Small intestine (tissue), 7 donors: ENCODE measurements at regions not wholly inside any gene's neighbourhood (a gene's known extent, or its start where the extent isn't known, plus 50 kb on each side); places are given as distances from the start of the nearest gene placed in this dataset.

Experiments
- DNase-seq, 2 donors: peaks; one replicate each; pipeline versions ENCODE4 v3.0.0 to v3.0.0-alpha.2; 2013
- FAIRE-seq: peaks from 2 replicates; lab custom pipeline; 2012; peaks lifted over from hg19 to GRCh38; lab: Jason Lieb, UNC
- H3K27ac ChIP-seq, 3 donors: one replicate each; pipeline ENCODE4 v1.5.1; 2013; ENCODE audit warnings: low read length in 2 of 3, mild to moderate bottlenecking in 2 of 3, control low read depth in 1 of 3, inconsistent platforms in 1 of 3, low read depth in 1 of 3, moderate library complexity in 1 of 3
- H3K27me3 ChIP-seq, 3 donors: one replicate each; pipeline ENCODE4 v1.6.1; 2013; ENCODE audit warnings: low read length in 3 of 3, inconsistent platforms in 1 of 3; ENCODE audit not compliant: control insufficient read depth in 3 of 3, insufficient read depth in 3 of 3
- H3K36me3 ChIP-seq, 3 donors: one replicate each; pipeline ENCODE4 v1.6.1; 2013; ENCODE audit warnings: low read length in 3 of 3, inconsistent platforms in 1 of 3, low read depth in 1 of 3, mild to moderate bottlenecking in 1 of 3, moderate library complexity in 1 of 3; ENCODE audit not compliant: control insufficient read depth in 3 of 3, insufficient read depth in 2 of 3
- H3K4me1 ChIP-seq, 3 donors: one replicate each; pipeline ENCODE4 v1.6.1; 2013; ENCODE audit warnings: low read length in 2 of 3, inconsistent platforms in 1 of 3, low read depth in 1 of 3, mild to moderate bottlenecking in 1 of 3, moderate library complexity in 1 of 3; ENCODE audit not compliant: control insufficient read depth in 3 of 3, insufficient read depth in 2 of 3
- H3K4me3 ChIP-seq, 3 donors: one replicate each; pipeline ENCODE4 v1.5.1; 2013; ENCODE audit warnings: low read length in 3 of 3, control low read depth in 1 of 3, inconsistent platforms in 1 of 3, low read depth in 1 of 3, mild to moderate bottlenecking in 1 of 3, moderate library complexity in 1 of 3
- H3K9me3 ChIP-seq, 2 donors: one replicate each; pipeline ENCODE4 v1.6.1; 2013; ENCODE audit warnings: low read depth in 1 of 2, low read length in 1 of 2; ENCODE audit not compliant: control insufficient read depth in 2 of 2, insufficient read depth in 1 of 2
- WGBS, 3 donors: extraction: QIAGEN DNeasy Blood & Tissue Kit; methylation state at CpG; one replicate each; pipeline ENCODE4 v1.1.7; 2013; 5-methylcytosine and 5-hydroxymethylcytosine counted together
- donor health status: healthy with polysubstance abuse.
- donor health status: control.
- donor health status: control.
- donor health status: Bipolar disorder and iron deficiency.
- donor health status: healthy.

GRCh38 chr10:4775808-4776207 is 50.2 kb upstream of the AKR1E2 start:
- DNase-seq (no peak), FAIRE-seq (no peak)
- Histone ChIP-seq H3K4me3 (no peak overlapping the region), H3K4me1 (no peaks in the 10 kb centered on the region), H3K27ac (no peak overlapping the region), H3K9me3 (no peaks in the 10 kb centered on the region), H3K36me3 (no peaks in the 10 kb centered on the region), H3K27me3 (peaks cover 0 to 3% (median 0%) of the 10 kb centered on the region in 3 donors)
- 81 to 86% (median 85%) methylated on average over 2 of the region's 2 CpGs for WGBS, 3 donors

GRCh38 chr10:4772202-4772570 is 53.8 kb upstream of the AKR1E2 start:
- H3K4me1 ChIP-seq: no peaks in the 10 kb centered on the region
- WGBS, 3 donors: 76 to 86% (median 83%) methylated on average over 2 of the region's 2 CpGs
- H3K27me3 ChIP-seq: peaks cover 0 to 3% (median 0%) of the 10 kb centered on the region in 3 donors
- DNase-seq (no peak), FAIRE-seq (no peak)
- H3K4me3 ChIP-seq: no peak overlapping the region
- no peaks in the 10 kb centered on the region for H3K9me3 ChIP-seq
- H3K27ac ChIP-seq: no peak overlapping the region
- no peaks in the 10 kb centered on the region for H3K36me3 ChIP-seq

- DNase-seq (no peak), FAIRE-seq (no peak)
- H3K27ac ChIP-seq: no peak overlapping the region
- H3K27me3 ChIP-seq: peaks cover 0 to 3% (median 0%) of the 10 kb centered on the region in 3 donors
- H3K9me3 ChIP-seq: no peaks in the 10 kb centered on the region
- H3K4me1 ChIP-seq: no peaks in the 10 kb centered on the region
- WGBS, 3 donors: 80 to 84% (median 80%) methylated on average over 5 of the region's 5 CpGs
- no peak overlapping the region for H3K4me3 ChIP-seq
- no peaks in the 10 kb centered on the region for H3K36me3 ChIP-seq
Observed at GRCh38 chr10:4771554-4772201, 54.3 kb upstream of the AKR1E2 start.

GRCh38 chr10:4770801-4771553 is 55.0 kb upstream of the AKR1E2 start:
- DNase-seq: peak; percentile 23 to 44
- 10 to 18% (median 14%) methylated on average over 3 of the region's 3 CpGs for WGBS, 3 donors
- no peaks in the 10 kb centered on the region for H3K9me3 ChIP-seq
- FAIRE-seq: peak; percentile 33
- no peak overlapping the region for H3K4me3 ChIP-seq
- no peaks in the 10 kb centered on the region for H3K4me1 ChIP-seq
- H3K27me3 ChIP-seq: peaks cover 0 to 3% (median 0%) of the 10 kb centered on the region in 3 donors
- peak overlapping the region in 1 of 3 donors; percentile 33 for H3K27ac ChIP-seq
- H3K36me3 ChIP-seq: no peaks in the 10 kb centered on the region

GRCh38 chr10:4768416-4768815 is 57.6 kb upstream of the AKR1E2 start:
- Histone ChIP-seq H3K9me3 (no peaks in the 10 kb centered on the region), H3K27ac (no peak overlapping the region), H3K36me3 (no peaks in the 10 kb centered on the region), H3K4me3 (no peak overlapping the region), H3K4me1 (no peaks in the 10 kb centered on the region), H3K27me3 (peaks cover 0 to 3% (median 0%) of the 10 kb centered on the region in 3 donors)
- WGBS, 3 donors: 79 to 84% (median 81%) methylated on average over 2 of the region's 2 CpGs
- FAIRE-seq: no peak
- DNase-seq: no peak

- no peak overlapping the region for H3K4me3 ChIP-seq
- no peaks in the 10 kb centered on the region for H3K36me3 ChIP-seq
- WGBS, 3 donors: 52 to 56% (median 55%) methylated on average over 7 of the region's 7 CpGs
- DNase-seq (peak; percentile 33 to 48), FAIRE-seq (peak; percentile 85)
- H3K27ac ChIP-seq: no peak overlapping the region
- H3K4me1 ChIP-seq: no peaks in the 10 kb centered on the region
- H3K9me3 ChIP-seq: no peaks in the 10 kb centered on the region
- H3K27me3 ChIP-seq: peaks cover 0 to 3% (median 0%) of the 10 kb centered on the region in 3 donors
Observed at GRCh38 chr10:4767033-4767814, 58.8 kb upstream of the AKR1E2 start.

GRCh38 chr10:4766454-4766853 is 59.6 kb upstream of the AKR1E2 start:
- 65 to 76% (median 68%) methylated on average over 3 of the region's 3 CpGs for WGBS, 3 donors
- no peak for FAIRE-seq
- H3K27ac ChIP-seq: no peak overlapping the region
- no peak for DNase-seq
- H3K36me3 ChIP-seq: no peaks in the 10 kb centered on the region
- H3K9me3 ChIP-seq: no peaks in the 10 kb centered on the region
- no peaks in the 10 kb centered on the region for H3K4me1 ChIP-seq
- peaks cover 0 to under 1% (median 0%) of the 10 kb centered on the region in 3 donors for H3K27me3 ChIP-seq
- no peak overlapping the region for H3K4me3 ChIP-seq

GRCh38 chr10:4765428-4765827 is 60.6 kb upstream of the AKR1E2 start:
- FAIRE-seq: no peak
- no peaks in the 10 kb centered on the region for H3K4me1 ChIP-seq
- 83 to 95% (median 90%) methylated on average over 1 of the region's 1 CpG for WGBS, 3 donors
- H3K36me3 ChIP-seq: no peaks in the 10 kb centered on the region
- no peaks in the 10 kb centered on the region for H3K27me3 ChIP-seq
- no peak overlapping the region for H3K27ac ChIP-seq
- no peak overlapping the region for H3K4me3 ChIP-seq
- no peak for DNase-seq
- H3K9me3 ChIP-seq: no peaks in the 10 kb centered on the region
